Epithelial cell of proximal tubule (primary cell): ENCODE measurements at regions not wholly inside any gene's neighbourhood (a gene's known extent, or its start where the extent isn't known, plus 50 kb on each side); places are given as distances from the start of the nearest gene placed in this dataset.

Source experiments
- DNase-seq: peaks from one replicate; pipeline ENCODE4 v3.0.0-alpha.2; 2011; ENCODE audit warnings: low read depth
- H3K4me3 ChIP-seq: 2 replicates; pipeline ENCODE4 v1.5.1; 2011; ENCODE audit warnings: low read depth, mild to moderate bottlenecking, low read length
- TF ChIP-seq, protein P1 (sequence below): conservative IDR thresholded peaks from 2 replicates; pipeline ENCODE4 v1.5.1; 2012; ENCODE audit warnings: low read depth, mild to moderate bottlenecking, low read length

GRCh38 chr5:34484216-34484920, 171.8 kb upstream of the RAI14 start:
- no peak for DNase-seq
- no peak overlapping the region for H3K4me3 ChIP-seq
- TF ChIP-seq, protein P1, sequence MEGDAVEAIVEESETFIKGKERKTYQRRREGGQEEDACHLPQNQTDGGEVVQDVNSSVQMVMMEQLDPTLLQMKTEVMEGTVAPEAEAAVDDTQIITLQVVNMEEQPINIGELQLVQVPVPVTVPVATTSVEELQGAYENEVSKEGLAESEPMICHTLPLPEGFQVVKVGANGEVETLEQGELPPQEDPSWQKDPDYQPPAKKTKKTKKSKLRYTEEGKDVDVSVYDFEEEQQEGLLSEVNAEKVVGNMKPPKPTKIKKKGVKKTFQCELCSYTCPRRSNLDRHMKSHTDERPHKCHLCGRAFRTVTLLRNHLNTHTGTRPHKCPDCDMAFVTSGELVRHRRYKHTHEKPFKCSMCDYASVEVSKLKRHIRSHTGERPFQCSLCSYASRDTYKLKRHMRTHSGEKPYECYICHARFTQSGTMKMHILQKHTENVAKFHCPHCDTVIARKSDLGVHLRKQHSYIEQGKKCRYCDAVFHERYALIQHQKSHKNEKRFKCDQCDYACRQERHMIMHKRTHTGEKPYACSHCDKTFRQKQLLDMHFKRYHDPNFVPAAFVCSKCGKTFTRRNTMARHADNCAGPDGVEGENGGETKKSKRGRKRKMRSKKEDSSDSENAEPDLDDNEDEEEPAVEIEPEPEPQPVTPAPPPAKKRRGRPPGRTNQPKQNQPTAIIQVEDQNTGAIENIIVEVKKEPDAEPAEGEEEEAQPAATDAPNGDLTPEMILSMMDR: no peak

DNA sequence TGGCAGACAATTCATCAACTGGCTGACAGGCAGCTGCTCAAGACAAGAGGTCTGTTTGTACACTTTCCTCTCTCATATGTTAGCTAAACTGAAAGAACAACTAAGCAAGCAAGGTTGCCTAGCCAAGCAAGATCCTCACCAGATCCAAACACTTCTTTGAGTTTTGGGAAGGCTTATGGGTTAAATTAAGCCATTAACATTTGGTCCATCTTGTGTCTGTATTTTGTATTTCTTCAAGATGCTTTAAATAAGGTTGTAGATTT, 170.4 kb upstream of the RAI14 start:
- no peak for DNase-seq
- TF ChIP-seq, protein P1: no peak

DNA sequence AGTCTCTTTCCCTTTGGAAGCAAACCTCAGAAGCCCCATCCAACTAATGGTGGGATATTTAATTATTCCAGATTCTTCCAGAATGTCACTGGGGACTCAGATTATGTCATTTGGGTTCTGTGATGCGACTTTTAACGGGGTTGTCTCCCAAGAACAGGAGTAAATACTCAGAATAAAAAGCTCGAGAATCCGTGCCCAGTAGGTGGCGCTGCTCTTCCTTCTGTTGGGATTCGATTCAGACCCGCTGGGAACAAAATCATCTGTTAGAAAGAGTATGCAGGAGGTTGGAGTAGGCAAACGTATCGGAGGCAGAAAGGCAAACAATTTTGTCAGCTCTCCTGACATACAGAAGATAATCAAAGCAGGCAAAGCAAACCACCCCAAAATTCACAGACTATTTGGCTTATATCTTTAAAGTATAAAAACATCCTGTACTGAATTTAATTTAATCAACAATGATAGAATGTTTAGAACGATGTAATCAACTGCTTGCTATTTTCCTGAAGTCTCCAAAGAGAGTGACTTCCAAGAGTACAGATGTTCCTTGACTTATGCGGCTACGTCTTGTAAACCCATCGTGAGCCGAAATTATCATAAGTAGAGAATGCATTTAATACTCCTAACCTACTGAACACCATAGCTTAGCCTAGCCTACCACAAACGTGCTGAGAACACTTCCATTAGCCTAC, 169.8 kb upstream of the RAI14 start:
- TF ChIP-seq, protein P1: peak; percentile 88
- DNase-seq: no peak
- no peak overlapping the region for H3K4me3 ChIP-seq

More for the DNA sequence above, 170.4 kb upstream of the RAI14 start:
- H3K4me3 ChIP-seq: no peak overlapping the region

- TF ChIP-seq, protein P1: no peak
- no peak overlapping the region for H3K4me3 ChIP-seq
- no peak for DNase-seq
Measured at GRCh38 chr5:34486849-34487158, 169.3 kb upstream of the RAI14 start.

GRCh38 chr5:34487159-34487879, 168.8 kb upstream of the RAI14 start:
- no peak overlapping the region for H3K4me3 ChIP-seq
- TF ChIP-seq, protein P1: no peak
- DNase-seq: peak; percentile 95

GRCh38 chr5:34487956-34488355, 168.2 kb upstream of the RAI14 start:
- TF ChIP-seq, protein P1: no peak
- no peak overlapping the region for H3K4me3 ChIP-seq
- DNase-seq: no peak
